Ovary (tissue), 7 donors: ENCODE measurements at regions not wholly inside any gene's neighbourhood (a gene's known extent, or its start where the extent isn't known, plus 50 kb on each side); places are given as distances from the start of the nearest gene placed in this dataset.
"Not testable (repeated sequence)": the region's sequence is repeated elsewhere in the genome, so short reads cannot be mapped to it uniquely, and the experiment has no call there.

Source experiments
- DNase-seq, 5 donors: peaks; one replicate each; pipeline ENCODE4 v3.0.0-alpha.2; 2019 to 2020
- H3K27ac ChIP-seq, 2 donors: fragments of 200-600 bp; one replicate each; pipeline versions ENCODE4 v1.5.1 to v1.8.0; 2019 to 2022
- H3K27me3 ChIP-seq: fragments of 200-600 bp; one replicate; pipeline ENCODE4 v1.8.0; 2022
- H3K36me3 ChIP-seq: fragments of 200-600 bp; sonication (generic); one replicate; pipeline ENCODE4 v1.5.1; 2019
- H3K4me1 ChIP-seq: one replicate; pipeline ENCODE4 v1.8.1; 2013; ENCODE audit warnings: mild to moderate bottlenecking, moderate library complexity; ENCODE audit not compliant: insufficient read depth
- H3K4me3 ChIP-seq: fragments of 200-600 bp; sonication (generic); one replicate; pipeline ENCODE4 v1.5.1; 2017
- H3K9me3 ChIP-seq, 2 donors: fragments of 200-600 bp in 1 of 2; sonication (generic) in 1 of 2; one replicate each; pipeline versions ENCODE4 v1.5.1 to v1.8.1; 2013 to 2019; ENCODE audit warnings: mild to moderate bottlenecking in 1 of 2, moderate library complexity in 1 of 2
- EP300 ChIP-seq: sonication (generic); formaldehyde crosslinking; IDR thresholded peaks from one replicate; pipeline ENCODE4 v1.6.1; 2017; ENCODE audit warnings: antibody characterized with exemption
- POLR2A ChIP-seq: fragments of 450-650 bp; IDR thresholded peaks from one replicate; pipeline ENCODE4 v1.6.1; 2017; ENCODE audit warnings: antibody characterized with exemption, mild to moderate bottlenecking, moderate library complexity
- WGBS, 3 donors: extraction: QIAGEN DNeasy Blood & Tissue Kit in 1 of 3; methylation state at CpG; one replicate each; pipeline versions ENCODE4 v1.1.5 to v1.1.7; 2013 to 2017; 5-methylcytosine and 5-hydroxymethylcytosine counted together
- intact Hi-C, 4 donors: fragments of 100-400 bp; cut with DNase I; formaldehyde crosslinking; loops; one replicate each; pipeline versions ENCODE4 v1.11.0 to v1.15.1; 2022 to 2023
- TF ChIP-seq, protein P1 (sequence below), 3 donors: fragments of 450-650 bp in 2 of 3; fragments of 200-600 bp in 1 of 3; IDR thresholded peaks; one replicate each; pipeline versions ENCODE4 v1.5.1 to v1.8.0; 2016 to 2022; ENCODE audit warnings: antibody characterized with exemption in 3 of 3, mild to moderate bottlenecking in 1 of 3
- donor health status: DM: no; HTN: no; CAD: no; lungs with moderate emphysema.
- donor health status: DM: no; HTN: no; CAD: no.
- donor health status: Bipolar disorder and iron deficiency.
- donor health status: DM: no; HTN: no; CAD: no.
- donor health status: DM: yes; HTN: yes; CAD: no.

DNA sequence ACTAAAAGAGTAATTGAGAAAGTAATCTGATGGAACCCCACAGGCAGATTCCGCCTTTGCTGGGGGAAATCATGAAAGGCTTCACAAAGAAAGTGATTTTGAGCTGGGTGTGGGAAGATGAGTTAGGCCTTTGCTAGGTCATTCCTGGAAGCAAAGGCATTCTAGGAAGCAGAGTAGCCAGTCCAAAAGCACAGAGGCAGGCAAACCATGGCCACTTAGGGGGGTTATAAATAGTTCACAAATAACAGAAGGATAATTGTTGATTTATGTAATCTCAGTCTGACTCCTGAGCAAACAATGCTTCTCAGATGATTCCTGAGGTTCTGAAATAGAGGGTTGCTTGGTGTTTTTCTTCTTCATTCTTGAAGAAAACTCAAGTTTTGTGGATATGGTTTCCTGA lies 576.3 kb downstream of the NTRK3 start:
- no peaks in the 10 kb centered on the region for H3K36me3 ChIP-seq
- H3K4me1 ChIP-seq: no peaks in the 10 kb centered on the region
- DNase-seq: no peak
- no peak overlapping the region for H3K4me3 ChIP-seq
- TF ChIP-seq POLR2A: no peak
- TF ChIP-seq EP300: no peak
- TF ChIP-seq, protein P1, sequence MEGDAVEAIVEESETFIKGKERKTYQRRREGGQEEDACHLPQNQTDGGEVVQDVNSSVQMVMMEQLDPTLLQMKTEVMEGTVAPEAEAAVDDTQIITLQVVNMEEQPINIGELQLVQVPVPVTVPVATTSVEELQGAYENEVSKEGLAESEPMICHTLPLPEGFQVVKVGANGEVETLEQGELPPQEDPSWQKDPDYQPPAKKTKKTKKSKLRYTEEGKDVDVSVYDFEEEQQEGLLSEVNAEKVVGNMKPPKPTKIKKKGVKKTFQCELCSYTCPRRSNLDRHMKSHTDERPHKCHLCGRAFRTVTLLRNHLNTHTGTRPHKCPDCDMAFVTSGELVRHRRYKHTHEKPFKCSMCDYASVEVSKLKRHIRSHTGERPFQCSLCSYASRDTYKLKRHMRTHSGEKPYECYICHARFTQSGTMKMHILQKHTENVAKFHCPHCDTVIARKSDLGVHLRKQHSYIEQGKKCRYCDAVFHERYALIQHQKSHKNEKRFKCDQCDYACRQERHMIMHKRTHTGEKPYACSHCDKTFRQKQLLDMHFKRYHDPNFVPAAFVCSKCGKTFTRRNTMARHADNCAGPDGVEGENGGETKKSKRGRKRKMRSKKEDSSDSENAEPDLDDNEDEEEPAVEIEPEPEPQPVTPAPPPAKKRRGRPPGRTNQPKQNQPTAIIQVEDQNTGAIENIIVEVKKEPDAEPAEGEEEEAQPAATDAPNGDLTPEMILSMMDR (IDR thresholded peaks at IDR 0.05): no peak
- H3K27me3 ChIP-seq: no peaks in the 10 kb centered on the region
- WGBS, 3 donors: 84 to 91% (median 89%) methylated on average over 1 of the region's 1 CpG
- H3K9me3 ChIP-seq: no peaks in the 10 kb centered on the region
- intact Hi-C loops: no loop called here
- H3K27ac ChIP-seq: no peak overlapping the region

DNA sequence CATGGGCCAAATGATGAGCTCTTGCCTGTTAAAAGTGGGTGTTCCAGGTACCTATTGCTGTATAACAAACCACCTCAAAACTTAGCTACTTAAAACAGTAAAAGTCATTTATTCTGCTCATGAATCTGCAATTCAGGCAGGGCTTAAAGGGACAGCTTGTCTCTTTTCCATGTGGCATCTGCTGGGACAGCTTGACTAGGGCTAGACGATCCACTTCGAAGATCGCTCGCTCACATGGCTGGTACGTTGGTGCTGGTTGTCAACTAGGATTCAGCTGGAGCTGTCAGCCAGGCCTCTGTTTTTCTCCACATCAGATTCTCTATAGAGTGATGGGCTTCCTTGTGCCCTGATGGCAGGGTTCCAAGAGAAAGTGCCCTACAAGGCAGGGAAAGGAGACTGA lies 581.3 kb downstream of the NTRK3 start:
- WGBS, 3 donors: 93 to 98% (median 95%) methylated on average over 5 of the region's 5 CpGs
- H3K4me3 ChIP-seq: no peak overlapping the region
- no peak for TF ChIP-seq EP300
- H3K9me3 ChIP-seq: no peaks in the 10 kb centered on the region
- no peak for DNase-seq
- H3K27ac ChIP-seq: no peak overlapping the region
- intact Hi-C loops: no loop called here
- no peaks in the 10 kb centered on the region for H3K27me3 ChIP-seq
- no peaks in the 10 kb centered on the region for H3K4me1 ChIP-seq
- no peaks in the 10 kb centered on the region for H3K36me3 ChIP-seq

GRCh38 chr15:87672309-87673288 lies 583.9 kb downstream of the NTRK3 start:
- Histone ChIP-seq H3K9me3 (no peaks in the 10 kb centered on the region), H3K36me3 (no peaks in the 10 kb centered on the region), H3K4me3 (no peak overlapping the region), H3K27me3 (no peaks in the 10 kb centered on the region), H3K27ac (no peak overlapping the region), H3K4me1 (no peaks in the 10 kb centered on the region)
- intact Hi-C loops: no loop called here
- WGBS, 3 donors: 27 to 48% (median 29%) methylated on average over 8 of the region's 8 CpGs
- DNase-seq: no peak
- TF ChIP-seq, protein P1 (IDR thresholded peaks at IDR 0.05): no peak
- TF ChIP-seq EP300 (no peak), POLR2A (no peak)

GRCh38 chr15:87671289-87671688 lies 585.2 kb downstream of the NTRK3 start:
- Histone ChIP-seq H3K4me1 (no peaks in the 10 kb centered on the region), H3K9me3 (no peaks in the 10 kb centered on the region), H3K36me3 (no peaks in the 10 kb centered on the region), H3K4me3 (no peak overlapping the region), H3K27ac (no peak overlapping the region), H3K27me3 (no peaks in the 10 kb centered on the region)
- 43 to 75% (median 69%) methylated on average over 5 of the region's 5 CpGs for WGBS, 3 donors
- no peak for DNase-seq
- TF ChIP-seq POLR2A: no peak
- TF ChIP-seq, protein P1 (IDR thresholded peaks at IDR 0.05): no peak
- TF ChIP-seq EP300: no peak
- intact Hi-C loops: no loop called here

DNA sequence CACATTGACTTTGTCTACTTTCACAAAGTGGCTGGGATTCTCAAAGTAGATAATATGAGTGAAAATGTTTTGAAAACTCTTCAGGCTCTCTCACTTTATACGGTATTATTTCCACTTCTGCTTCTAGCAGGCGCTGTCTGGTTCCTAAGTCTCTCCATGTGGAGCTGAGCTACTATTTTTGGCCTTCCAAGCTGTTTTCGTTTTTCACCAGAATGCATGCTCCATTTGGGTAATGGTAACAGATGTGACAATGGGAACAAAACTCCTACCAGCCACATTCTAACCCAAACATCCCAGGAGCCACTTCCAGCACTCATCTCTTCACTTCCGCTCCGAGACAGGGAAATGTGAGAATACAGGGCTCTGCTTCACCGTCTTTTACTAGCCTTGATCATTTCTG lies 586.7 kb downstream of the NTRK3 start:
- Histone ChIP-seq H3K4me3 (no peak overlapping the region), H3K36me3 (no peaks in the 10 kb centered on the region), H3K27me3 (no peaks in the 10 kb centered on the region), H3K27ac (no peak overlapping the region), H3K9me3 (no peaks in the 10 kb centered on the region), H3K4me1 (no peaks in the 10 kb centered on the region)
- TF ChIP-seq POLR2A: no peak
- 73 to 82% (median 78%) methylated on average over 6 of the region's 6 CpGs for WGBS, 3 donors
- intact Hi-C loops: no loop called here
- DNase-seq: no peak

- H3K4me1 ChIP-seq, H3K27ac ChIP-seq, DNase-seq, intact Hi-C loops, H3K27me3 ChIP-seq, H3K9me3 ChIP-seq, H3K4me3 ChIP-seq, H3K36me3 ChIP-seq: not testable (repeated sequence)
- WGBS, 3 donors: 82 to 91% (median 86%) methylated on average over 8 of the region's 8 CpGs
Observed at GRCh38 chr15:87668768-87669564, 587.6 kb downstream of the NTRK3 start.
